ENCODE measurements at regions not wholly inside any gene's neighbourhood (a gene's known extent, or its start where the extent isn't known, plus 50 kb on each side); places are given as distances from the start of the nearest gene placed in this dataset.

DNA sequence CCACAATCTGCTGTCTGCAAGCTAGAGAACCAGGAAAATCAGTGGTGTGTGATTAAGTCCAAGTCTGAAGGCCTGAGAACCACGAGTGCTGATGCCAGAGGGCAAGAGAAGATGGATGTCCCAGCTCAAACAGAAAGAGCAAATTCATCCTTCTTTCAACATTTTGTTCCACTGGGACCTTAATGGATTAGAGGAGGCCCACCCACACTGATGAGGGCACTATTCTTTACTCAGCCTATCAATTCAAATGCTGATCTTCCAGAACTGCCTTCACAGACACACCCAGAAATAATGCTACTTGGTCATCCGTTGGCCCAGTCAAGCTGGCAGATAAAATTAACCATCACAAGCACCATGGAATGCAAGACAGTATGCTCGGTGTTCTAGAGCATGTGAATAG, 226.6 kb upstream of the SASH1 start:
- H3K36me3 Mint-ChIP-seq (ENCODE audit: low read depth, unreplicated experiment), result no peaks in the 10 kb centered on the region
- Histone ChIP-seq H3K27ac (ENCODE audit: low read depth, low read length) (no peak overlapping the region), H3K4me1 (ENCODE audit: insufficient read depth, low read length) (no peaks in the 10 kb centered on the region), H3K79me2 (ENCODE audit: insufficient read depth, low read length) (no peaks in the 10 kb centered on the region), H3K27me3 (ENCODE audit: insufficient read depth, low read length) (no peaks in the 10 kb centered on the region), H4K20me1 (ENCODE audit: insufficient read depth, low read length) (no peaks in the 10 kb centered on the region), H3K36me3 (ENCODE audit: insufficient read depth, low read length) (no peaks in the 10 kb centered on the region), H3K4me2 (ENCODE audit: low read length) (no peak overlapping the region), H3K4me3 (ENCODE audit: insufficient read depth, low read depth, low read length) (no peak overlapping the region), H2AFZ (ENCODE audit: low read depth, low read length) (no peak overlapping the region), H3K9me3 (ENCODE audit: insufficient read depth, low read depth, low read length) (no peaks in the 10 kb centered on the region), H3K9ac (ENCODE audit: low read length) (no peak overlapping the region)
- no peaks in the 10 kb centered on the region for H3K9me3 Mint-ChIP-seq (ENCODE audit: unreplicated experiment)
- H3K4me3 Mint-ChIP-seq (ENCODE audit: unreplicated experiment), result no peak overlapping the region
- H3K27ac Mint-ChIP-seq (ENCODE audit: unreplicated experiment), result no peak overlapping the region
- H3K27me3 Mint-ChIP-seq (ENCODE audit: low read depth, unreplicated experiment), result no peaks in the 10 kb centered on the region
- FAIRE-seq (no peak), DNase-seq (ENCODE audit: low read depth) (no peak)
- TF ChIP-seq EZH2 (IDR thresholded peaks at IDR 0.05; ENCODE audit: insufficient read depth, low read length), result no peak
- TF ChIP-seq, protein P1, sequence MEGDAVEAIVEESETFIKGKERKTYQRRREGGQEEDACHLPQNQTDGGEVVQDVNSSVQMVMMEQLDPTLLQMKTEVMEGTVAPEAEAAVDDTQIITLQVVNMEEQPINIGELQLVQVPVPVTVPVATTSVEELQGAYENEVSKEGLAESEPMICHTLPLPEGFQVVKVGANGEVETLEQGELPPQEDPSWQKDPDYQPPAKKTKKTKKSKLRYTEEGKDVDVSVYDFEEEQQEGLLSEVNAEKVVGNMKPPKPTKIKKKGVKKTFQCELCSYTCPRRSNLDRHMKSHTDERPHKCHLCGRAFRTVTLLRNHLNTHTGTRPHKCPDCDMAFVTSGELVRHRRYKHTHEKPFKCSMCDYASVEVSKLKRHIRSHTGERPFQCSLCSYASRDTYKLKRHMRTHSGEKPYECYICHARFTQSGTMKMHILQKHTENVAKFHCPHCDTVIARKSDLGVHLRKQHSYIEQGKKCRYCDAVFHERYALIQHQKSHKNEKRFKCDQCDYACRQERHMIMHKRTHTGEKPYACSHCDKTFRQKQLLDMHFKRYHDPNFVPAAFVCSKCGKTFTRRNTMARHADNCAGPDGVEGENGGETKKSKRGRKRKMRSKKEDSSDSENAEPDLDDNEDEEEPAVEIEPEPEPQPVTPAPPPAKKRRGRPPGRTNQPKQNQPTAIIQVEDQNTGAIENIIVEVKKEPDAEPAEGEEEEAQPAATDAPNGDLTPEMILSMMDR (IDR thresholded peaks at IDR 0.05; ENCODE audit: insufficient read depth, low read depth, low read length), result no peak
- peaks cover 1% of the 10 kb centered on the region for H3K4me1 Mint-ChIP-seq (ENCODE audit: low read depth, unreplicated experiment)

GRCh38 chr6:148118244-148118643, 224.4 kb upstream of the SASH1 start:
- Mint-ChIP-seq H3K27me3 (ENCODE audit: low read depth, unreplicated experiment) (no peaks in the 10 kb centered on the region), H3K36me3 (ENCODE audit: low read depth, unreplicated experiment) (no peaks in the 10 kb centered on the region), H3K4me3 (ENCODE audit: unreplicated experiment) (no peak overlapping the region), H3K4me1 (ENCODE audit: low read depth, unreplicated experiment) (no peaks in the 10 kb centered on the region), H3K9me3 (ENCODE audit: unreplicated experiment) (no peaks in the 10 kb centered on the region), H3K27ac (ENCODE audit: unreplicated experiment) (no peak overlapping the region)
- no peaks in the 10 kb centered on the region for H3K9me3 ChIP-seq (ENCODE audit: insufficient read depth, low read depth, low read length)
- H3K9ac ChIP-seq (ENCODE audit: low read length), result no peak overlapping the region
- no peaks in the 10 kb centered on the region for H3K79me2 ChIP-seq (ENCODE audit: insufficient read depth, low read length)
- no peak overlapping the region for H3K4me2 ChIP-seq (ENCODE audit: low read length)
- H3K4me3 ChIP-seq (ENCODE audit: insufficient read depth, low read depth, low read length), result no peak overlapping the region
- TF ChIP-seq, protein P1 (IDR thresholded peaks at IDR 0.05; ENCODE audit: insufficient read depth, low read depth, low read length), result no peak
- TF ChIP-seq EZH2 (IDR thresholded peaks at IDR 0.05; ENCODE audit: insufficient read depth, low read length), result no peak
- H2AFZ ChIP-seq (ENCODE audit: low read depth, low read length), result no peak overlapping the region
- no peaks in the 10 kb centered on the region for H4K20me1 ChIP-seq (ENCODE audit: insufficient read depth, low read length)
- no peaks in the 10 kb centered on the region for H3K4me1 ChIP-seq (ENCODE audit: insufficient read depth, low read length)
- no peaks in the 10 kb centered on the region for H3K36me3 ChIP-seq (ENCODE audit: insufficient read depth, low read length)
- DNase-seq (ENCODE audit: low read depth) (no peak), FAIRE-seq (no peak)
- no peak overlapping the region for H3K27ac ChIP-seq (ENCODE audit: low read depth, low read length)
- no peaks in the 10 kb centered on the region for H3K27me3 ChIP-seq (ENCODE audit: insufficient read depth, low read length)

GRCh38 chr6:148128014-148128730, 214.5 kb upstream of the SASH1 start:
- no peak for TF ChIP-seq EZH2 (IDR thresholded peaks at IDR 0.05; ENCODE audit: insufficient read depth, low read length)
- TF ChIP-seq, protein P1 (IDR thresholded peaks at IDR 0.05; ENCODE audit: insufficient read depth, low read depth, low read length), result no peak
- Mint-ChIP-seq H3K27ac (ENCODE audit: unreplicated experiment) (no peak overlapping the region), H3K36me3 (ENCODE audit: low read depth, unreplicated experiment) (no peaks in the 10 kb centered on the region), H3K9me3 (ENCODE audit: unreplicated experiment) (peaks cover 3% of the 10 kb centered on the region), H3K4me1 (ENCODE audit: low read depth, unreplicated experiment) (no peaks in the 10 kb centered on the region), H3K27me3 (ENCODE audit: low read depth, unreplicated experiment) (no peaks in the 10 kb centered on the region), H3K4me3 (ENCODE audit: unreplicated experiment) (no peak overlapping the region)
- H3K4me3 ChIP-seq (ENCODE audit: insufficient read depth, low read depth, low read length), result no peak overlapping the region
- no peak overlapping the region for H3K4me2 ChIP-seq (ENCODE audit: low read length)
- no peak overlapping the region for H3K27ac ChIP-seq (ENCODE audit: low read depth, low read length)
- FAIRE-seq, result no peak
- no peaks in the 10 kb centered on the region for H3K79me2 ChIP-seq (ENCODE audit: insufficient read depth, low read length)
- H3K4me1 ChIP-seq (ENCODE audit: insufficient read depth, low read length), result no peaks in the 10 kb centered on the region
- H3K9ac ChIP-seq (ENCODE audit: low read length), result no peak overlapping the region
- H3K9me3 ChIP-seq (ENCODE audit: insufficient read depth, low read depth, low read length), result no peaks in the 10 kb centered on the region
- H3K36me3 ChIP-seq (ENCODE audit: insufficient read depth, low read length), result no peaks in the 10 kb centered on the region
- H2AFZ ChIP-seq (ENCODE audit: low read depth, low read length), result no peak overlapping the region
- no peaks in the 10 kb centered on the region for H4K20me1 ChIP-seq (ENCODE audit: insufficient read depth, low read length)
- no peaks in the 10 kb centered on the region for H3K27me3 ChIP-seq (ENCODE audit: insufficient read depth, low read length)
- no peak for DNase-seq (ENCODE audit: low read depth)

Measured in astrocyte (in vitro differentiated cells and primary cell).